ENCODE measurements at regions not wholly inside any gene's neighbourhood (a gene's known extent, or its start where the extent isn't known, plus 50 kb on each side); places are given as distances from the start of the nearest gene placed in this dataset.

DNA sequence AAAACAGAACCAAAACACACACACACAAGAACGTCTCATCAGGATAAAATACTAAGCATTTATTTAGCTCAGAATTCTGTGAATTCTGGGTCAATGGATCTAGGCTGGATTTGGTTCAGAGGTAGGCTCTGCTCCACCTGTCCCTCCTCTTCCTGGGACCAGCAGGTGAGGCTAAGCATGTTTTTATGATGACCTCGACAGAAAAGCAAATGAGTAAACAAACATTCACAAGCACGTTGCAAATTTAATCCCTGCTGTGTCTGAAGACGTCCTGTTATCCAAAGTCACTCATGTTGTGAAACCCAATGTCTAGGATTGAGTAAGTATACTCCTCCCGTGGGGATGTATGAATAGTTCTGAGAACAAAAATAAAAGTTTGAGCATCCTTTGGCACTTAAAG lies 371.4 kb upstream of the TECRL start (continued):
- no peak for TF ChIP-seq ZNF462 (CRISPR knock-in tag; IDR thresholded peaks at IDR 0.05)

DNA sequence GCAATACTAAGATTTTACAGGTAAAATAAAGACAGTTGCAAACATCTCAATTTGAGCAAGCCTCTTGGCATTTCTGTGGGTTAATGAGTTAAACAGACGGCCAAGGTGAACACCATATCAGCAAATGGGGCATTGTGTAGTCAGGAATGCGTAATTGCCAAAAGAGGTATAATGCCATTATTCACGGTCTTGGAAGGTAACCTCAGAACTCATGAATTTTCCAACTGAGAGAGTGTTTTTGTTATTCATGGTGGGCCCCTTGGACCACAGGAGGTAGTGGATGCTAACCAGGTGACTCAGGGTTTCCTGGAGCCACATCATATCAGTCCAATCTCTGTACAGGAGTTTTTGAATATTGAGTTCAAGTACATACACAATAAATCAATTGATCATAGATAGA lies 368.0 kb upstream of the TECRL start:
- H3F3A ChIP-seq (replicated peaks; ENCODE audit: low read depth): no peaks in the 10 kb centered on the region
- H3K9me3 Mint-ChIP-seq: no peaks in the 10 kb centered on the region
- no peak overlapping the region for H3K27ac ChIP-seq (ENCODE audit: low read depth)
- no peak overlapping the region for H3K27ac Mint-ChIP-seq
- no peaks in the 10 kb centered on the region for H3K36me3 ChIP-seq (ENCODE audit: insufficient read depth)
- H3K27me3 Mint-ChIP-seq (ENCODE audit: insufficient read depth, low read depth, poor library complexity): peaks cover 7% of the 10 kb centered on the region
- DNase-seq (ENCODE audit: low spot score) (no peak), ATAC-seq (no peak)
- no peaks in the 10 kb centered on the region; the same call in 1 of the 2 replicates for H3K4me1 ChIP-seq (ENCODE audit: insufficient read depth)
- H3K9me2 ChIP-seq (ENCODE audit: insufficient read depth): peaks cover 9% of the 10 kb centered on the region
- no peaks in the 10 kb centered on the region; the same call in 2 of the 3 replicates for H3K36me3 Mint-ChIP-seq (ENCODE audit: low read depth)
- TF ChIP-seq JUNB (IDR thresholded peaks at IDR 0.05; ENCODE audit: unreplicated experiment) (no peak), NANOG (IDR thresholded peaks at IDR 0.05; ENCODE audit: borderline replicate concordance) (no peak)
- TF ChIP-seq, protein P1, sequence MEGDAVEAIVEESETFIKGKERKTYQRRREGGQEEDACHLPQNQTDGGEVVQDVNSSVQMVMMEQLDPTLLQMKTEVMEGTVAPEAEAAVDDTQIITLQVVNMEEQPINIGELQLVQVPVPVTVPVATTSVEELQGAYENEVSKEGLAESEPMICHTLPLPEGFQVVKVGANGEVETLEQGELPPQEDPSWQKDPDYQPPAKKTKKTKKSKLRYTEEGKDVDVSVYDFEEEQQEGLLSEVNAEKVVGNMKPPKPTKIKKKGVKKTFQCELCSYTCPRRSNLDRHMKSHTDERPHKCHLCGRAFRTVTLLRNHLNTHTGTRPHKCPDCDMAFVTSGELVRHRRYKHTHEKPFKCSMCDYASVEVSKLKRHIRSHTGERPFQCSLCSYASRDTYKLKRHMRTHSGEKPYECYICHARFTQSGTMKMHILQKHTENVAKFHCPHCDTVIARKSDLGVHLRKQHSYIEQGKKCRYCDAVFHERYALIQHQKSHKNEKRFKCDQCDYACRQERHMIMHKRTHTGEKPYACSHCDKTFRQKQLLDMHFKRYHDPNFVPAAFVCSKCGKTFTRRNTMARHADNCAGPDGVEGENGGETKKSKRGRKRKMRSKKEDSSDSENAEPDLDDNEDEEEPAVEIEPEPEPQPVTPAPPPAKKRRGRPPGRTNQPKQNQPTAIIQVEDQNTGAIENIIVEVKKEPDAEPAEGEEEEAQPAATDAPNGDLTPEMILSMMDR (conservative IDR thresholded peaks at IDR 0.05; ENCODE audit: low read depth in 2 of 2): no peak
- no peak overlapping the region for H2AFZ ChIP-seq
- peaks cover 8% of the 10 kb centered on the region for H3K4me1 Mint-ChIP-seq
- H3K4me2 ChIP-seq: no peak overlapping the region
- no peaks in the 10 kb centered on the region for H3K79me2 ChIP-seq (replicated peaks; ENCODE audit: insufficient read depth)
- no peak overlapping the region for H3K4me3 ChIP-seq
- H3K4me3 Mint-ChIP-seq: no peak overlapping the region
- H4K20me1 ChIP-seq (replicated peaks; ENCODE audit: insufficient read depth): no peaks in the 10 kb centered on the region
- no peaks in the 10 kb centered on the region for H3K27me3 ChIP-seq (ENCODE audit: insufficient read depth)

Data from GM23338 (cell line).